HepG2 (cell line): ENCODE measurements at regions not wholly inside any gene's neighbourhood (a gene's known extent, or its start where the extent isn't known, plus 50 kb on each side); places are given as distances from the start of the nearest gene placed in this dataset.

Experiments used
- CAMTA2 ChIP-seq: sonication (generic); formaldehyde crosslinking; IDR thresholded peaks from 2 replicates; pipeline ENCODE4 v1.4.0; 2020; ENCODE audit warnings: mild to moderate bottlenecking, missing genetic modification reagents, borderline replicate concordance
- CTCF ChIP-seq: sonication (generic); formaldehyde crosslinking; IDR thresholded peaks from 2 replicates; pipeline ENCODE4 v1.5.0; 2020; ENCODE audit warnings: mild to moderate bottlenecking, missing genetic modification reagents, moderate library complexity
- EZH2 ChIP-seq: conservative IDR thresholded peaks from 2 replicates; pipeline ENCODE4 v1.6.1; 2012; ENCODE audit warnings: mild to moderate bottlenecking, low read depth, low read length, moderate library complexity
- IRF2 ChIP-seq: IDR thresholded peaks from 2 replicates; pipeline ENCODE4 v1.6.1; 2018; ENCODE audit warnings: missing genetic modification reagents, missing compliant biosample characterization
- ZBTB14 ChIP-seq: sonication (generic); formaldehyde crosslinking; IDR thresholded peaks from 2 replicates; pipeline ENCODE4 v1.4.0; 2020; ENCODE audit warnings: missing genetic modification reagents
- TF ChIP-seq, protein P1 (sequence below): IDR thresholded peaks from 2 replicates; pipeline ENCODE4 v1.6.1; 2016; ENCODE audit warnings: missing genetic modification reagents, missing compliant biosample characterization

DNA sequence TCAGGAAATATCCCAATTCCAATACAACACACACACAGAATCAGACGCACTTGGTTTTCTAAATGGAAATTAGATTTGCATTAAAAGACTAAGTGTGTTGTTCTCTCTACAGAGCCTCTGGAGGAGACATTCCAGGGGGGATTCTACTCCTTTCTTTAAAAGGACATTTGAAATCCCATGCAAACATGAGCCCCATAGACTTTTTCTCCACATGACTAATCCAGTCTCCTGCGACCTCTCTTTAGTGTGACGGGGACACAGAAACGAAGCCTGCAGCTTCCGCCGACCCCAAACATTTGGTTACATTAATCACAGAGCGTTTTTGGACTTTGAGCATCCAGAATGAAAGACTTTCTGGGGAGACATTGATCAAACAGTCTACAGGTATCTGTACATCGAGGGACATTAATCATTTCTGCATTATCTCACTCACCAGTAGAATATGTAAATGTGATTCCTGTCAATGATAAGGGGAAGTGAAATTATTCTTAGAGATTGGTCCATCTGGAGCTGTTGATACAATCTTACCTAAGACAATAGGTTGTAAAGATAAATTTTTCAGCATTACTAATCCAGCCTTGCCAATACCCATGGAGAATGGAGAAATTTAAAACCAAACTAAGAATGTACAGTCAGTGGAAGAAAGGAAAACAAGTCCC lies 103.4 kb upstream of the IRX3 start:
- TF ChIP-seq CTCF (CRISPR knock-in tag) = no peak
- TF ChIP-seq CAMTA2 (CRISPR knock-in tag) = no peak
- TF ChIP-seq EZH2 = no peak
- TF ChIP-seq, protein P1, sequence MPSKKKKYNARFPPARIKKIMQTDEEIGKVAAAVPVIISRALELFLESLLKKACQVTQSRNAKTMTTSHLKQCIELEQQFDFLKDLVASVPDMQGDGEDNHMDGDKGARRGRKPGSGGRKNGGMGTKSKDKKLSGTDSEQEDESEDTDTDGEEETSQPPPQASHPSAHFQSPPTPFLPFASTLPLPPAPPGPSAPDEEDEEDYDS (CRISPR knock-in tag) = no peak
- no peak for TF ChIP-seq IRF2 (CRISPR knock-in tag)
- TF ChIP-seq ZBTB14 (CRISPR knock-in tag) = no peak
